ENCODE measurements at regions not wholly inside any gene's neighbourhood (a gene's known extent, or its start where the extent isn't known, plus 50 kb on each side); places are given as distances from the start of the nearest gene placed in this dataset.
"Not testable (repeated sequence)": the region's sequence is repeated elsewhere in the genome, so short reads cannot be mapped to it uniquely, and the experiment has no call there.

DNA sequence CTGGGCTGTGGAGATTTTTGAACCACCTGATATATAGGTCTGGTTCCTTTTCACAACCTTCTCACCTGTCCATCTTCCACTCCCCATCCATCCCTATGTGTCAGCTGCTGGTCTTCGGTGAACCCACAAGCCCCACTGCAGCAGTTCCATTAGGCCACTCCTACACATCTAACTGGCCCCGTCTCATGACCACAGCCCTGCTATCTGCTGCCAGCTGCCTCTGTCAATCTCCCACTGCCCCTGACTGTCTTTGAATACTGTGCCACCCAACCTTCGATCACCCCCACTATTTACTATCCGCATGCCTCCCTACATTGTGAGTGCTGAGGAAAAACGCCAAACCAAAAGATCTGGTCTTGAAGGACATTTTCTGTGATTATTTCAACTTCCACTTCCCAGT, 795.4 kb downstream of the IGSF11 start:
- Mint-ChIP-seq H3K27me3 (ENCODE audit: unreplicated experiment) (no peaks in the 10 kb centered on the region), H3K4me3 (ENCODE audit: low read depth, unreplicated experiment) (no peak overlapping the region), H3K36me3 (ENCODE audit: insufficient read depth, unreplicated experiment) (no peaks in the 10 kb centered on the region), H3K4me1 (ENCODE audit: low read depth, unreplicated experiment) (no peaks in the 10 kb centered on the region), H3K9me3 (ENCODE audit: low read depth, unreplicated experiment) (peaks cover 2% of the 10 kb centered on the region), H3K27ac (ENCODE audit: unreplicated experiment) (no peak overlapping the region)
- no TSS peak for BruUV-seq (replicated peaks)
- intact Hi-C loops (cut with micrococcal nuclease; ENCODE audit: unreplicated experiment), result no loop called here
- no peak for DNase-seq
- TF ChIP-seq, protein P1, sequence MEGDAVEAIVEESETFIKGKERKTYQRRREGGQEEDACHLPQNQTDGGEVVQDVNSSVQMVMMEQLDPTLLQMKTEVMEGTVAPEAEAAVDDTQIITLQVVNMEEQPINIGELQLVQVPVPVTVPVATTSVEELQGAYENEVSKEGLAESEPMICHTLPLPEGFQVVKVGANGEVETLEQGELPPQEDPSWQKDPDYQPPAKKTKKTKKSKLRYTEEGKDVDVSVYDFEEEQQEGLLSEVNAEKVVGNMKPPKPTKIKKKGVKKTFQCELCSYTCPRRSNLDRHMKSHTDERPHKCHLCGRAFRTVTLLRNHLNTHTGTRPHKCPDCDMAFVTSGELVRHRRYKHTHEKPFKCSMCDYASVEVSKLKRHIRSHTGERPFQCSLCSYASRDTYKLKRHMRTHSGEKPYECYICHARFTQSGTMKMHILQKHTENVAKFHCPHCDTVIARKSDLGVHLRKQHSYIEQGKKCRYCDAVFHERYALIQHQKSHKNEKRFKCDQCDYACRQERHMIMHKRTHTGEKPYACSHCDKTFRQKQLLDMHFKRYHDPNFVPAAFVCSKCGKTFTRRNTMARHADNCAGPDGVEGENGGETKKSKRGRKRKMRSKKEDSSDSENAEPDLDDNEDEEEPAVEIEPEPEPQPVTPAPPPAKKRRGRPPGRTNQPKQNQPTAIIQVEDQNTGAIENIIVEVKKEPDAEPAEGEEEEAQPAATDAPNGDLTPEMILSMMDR (IDR thresholded peaks at IDR 0.05; ENCODE audit: unreplicated experiment), result no peak
- CTCF ChIA-PET, result no interaction called here

DNA sequence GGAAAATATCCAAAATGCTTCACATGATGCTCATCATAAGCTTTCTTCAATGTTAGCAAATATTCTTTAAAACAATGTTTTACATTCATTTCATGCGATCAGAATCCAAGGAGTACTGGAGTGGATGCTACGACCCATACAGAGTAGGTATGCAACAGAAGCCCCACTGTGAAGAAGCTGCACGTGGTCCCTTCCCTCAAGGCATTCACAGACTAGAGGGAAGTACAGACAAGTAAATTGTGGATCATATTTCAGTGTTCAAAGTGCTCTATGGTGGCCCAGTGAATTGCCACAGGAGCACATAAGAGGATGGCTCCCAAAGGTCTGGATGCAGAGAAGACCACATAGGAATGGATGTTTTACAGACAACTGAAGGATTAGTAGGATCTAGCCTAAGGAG, 789.9 kb downstream of the IGSF11 start:
- no peaks in the 10 kb centered on the region for H3K4me1 Mint-ChIP-seq (ENCODE audit: low read depth, unreplicated experiment)
- TF ChIP-seq, protein P1 (IDR thresholded peaks at IDR 0.05; ENCODE audit: unreplicated experiment), result no peak
- CTCF ChIA-PET, result interaction anchor here (0.6 to 0.7 kb wide), 2 partner anchors 11 to 160 kb away, joined by 3 to 4 read pairs; no protein-coding TSS in a partner anchor
- BruUV-seq (replicated peaks), result no TSS peak
- no peak for DNase-seq
- peaks cover 5% of the 10 kb centered on the region for H3K9me3 Mint-ChIP-seq (ENCODE audit: low read depth, unreplicated experiment)
- no peak overlapping the region for H3K27ac Mint-ChIP-seq (ENCODE audit: unreplicated experiment)
- no peaks in the 10 kb centered on the region for H3K36me3 Mint-ChIP-seq (ENCODE audit: insufficient read depth, unreplicated experiment)
- H3K27me3 Mint-ChIP-seq (ENCODE audit: unreplicated experiment), result no peaks in the 10 kb centered on the region
- no peak overlapping the region for H3K4me3 Mint-ChIP-seq (ENCODE audit: low read depth, unreplicated experiment)
- intact Hi-C loops (cut with micrococcal nuclease; ENCODE audit: unreplicated experiment), result no loop called here

DNA sequence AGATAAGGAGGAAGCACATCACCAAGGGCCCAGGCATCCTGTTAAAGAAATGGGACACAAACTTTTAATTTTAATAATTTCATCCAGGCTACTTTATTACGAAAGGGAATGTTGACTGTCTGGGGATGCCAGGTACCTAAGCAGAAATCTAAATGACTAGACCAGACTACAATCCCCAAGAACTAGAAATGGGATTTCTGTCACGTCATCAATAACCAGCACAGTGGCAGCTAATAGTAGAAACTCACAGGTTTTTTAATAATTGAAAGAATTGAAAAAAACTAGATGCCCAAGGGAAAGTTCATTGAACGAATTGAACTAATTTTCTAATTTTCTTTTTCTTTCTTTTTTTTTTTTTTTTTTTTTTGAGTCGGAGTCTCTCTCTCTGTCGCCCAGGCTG, 789.3 kb downstream of the IGSF11 start:
- Mint-ChIP-seq H3K27me3 (ENCODE audit: unreplicated experiment) (no peaks in the 10 kb centered on the region), H3K36me3 (ENCODE audit: insufficient read depth, unreplicated experiment) (no peaks in the 10 kb centered on the region), H3K4me1 (ENCODE audit: low read depth, unreplicated experiment) (no peaks in the 10 kb centered on the region), H3K27ac (ENCODE audit: unreplicated experiment) (no peak overlapping the region), H3K4me3 (ENCODE audit: low read depth, unreplicated experiment) (no peak overlapping the region), H3K9me3 (ENCODE audit: low read depth, unreplicated experiment) (peaks cover 5% of the 10 kb centered on the region)
- CTCF ChIA-PET, result interaction anchor here (0.7 kb wide), 1 partner anchor 11 kb away, joined by 4 read pairs; no protein-coding TSS in a partner anchor
- TF ChIP-seq, protein P1 (IDR thresholded peaks at IDR 0.05; ENCODE audit: unreplicated experiment), result no peak
- BruUV-seq (replicated peaks), result no TSS peak
- intact Hi-C loops (cut with micrococcal nuclease; ENCODE audit: unreplicated experiment), result no loop called here
- DNase-seq, result no peak

DNA sequence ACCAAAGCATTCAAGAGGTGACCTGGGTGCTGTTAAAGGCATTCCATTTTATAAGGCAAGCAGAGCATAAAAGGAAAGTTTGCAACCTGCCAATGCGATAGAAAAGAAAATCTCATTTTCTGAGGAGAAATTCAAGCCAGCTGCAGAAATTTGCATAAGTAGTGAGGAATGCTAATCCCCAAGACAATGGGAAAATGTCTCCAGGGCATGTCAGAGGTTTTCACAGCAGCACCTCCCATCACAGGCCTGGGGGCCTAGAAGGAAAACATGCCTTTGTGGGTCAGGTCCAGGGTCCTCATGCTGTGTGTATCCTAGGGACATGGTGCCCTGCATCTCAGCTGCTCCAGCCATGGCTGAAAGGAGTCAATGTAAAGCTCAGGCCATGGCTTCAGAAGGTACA, 775.8 kb downstream of the IGSF11 start:
- intact Hi-C loops (cut with micrococcal nuclease; ENCODE audit: unreplicated experiment); H3K9me3 Mint-ChIP-seq (ENCODE audit: low read depth, unreplicated experiment); BruUV-seq (replicated peaks); DNase-seq; H3K27ac Mint-ChIP-seq (ENCODE audit: unreplicated experiment); CTCF ChIA-PET; H3K4me3 Mint-ChIP-seq (ENCODE audit: low read depth, unreplicated experiment); H3K36me3 Mint-ChIP-seq (ENCODE audit: insufficient read depth, unreplicated experiment); H3K27me3 Mint-ChIP-seq (ENCODE audit: unreplicated experiment); H3K4me1 Mint-ChIP-seq (ENCODE audit: low read depth, unreplicated experiment): not testable (repeated sequence)

DNA sequence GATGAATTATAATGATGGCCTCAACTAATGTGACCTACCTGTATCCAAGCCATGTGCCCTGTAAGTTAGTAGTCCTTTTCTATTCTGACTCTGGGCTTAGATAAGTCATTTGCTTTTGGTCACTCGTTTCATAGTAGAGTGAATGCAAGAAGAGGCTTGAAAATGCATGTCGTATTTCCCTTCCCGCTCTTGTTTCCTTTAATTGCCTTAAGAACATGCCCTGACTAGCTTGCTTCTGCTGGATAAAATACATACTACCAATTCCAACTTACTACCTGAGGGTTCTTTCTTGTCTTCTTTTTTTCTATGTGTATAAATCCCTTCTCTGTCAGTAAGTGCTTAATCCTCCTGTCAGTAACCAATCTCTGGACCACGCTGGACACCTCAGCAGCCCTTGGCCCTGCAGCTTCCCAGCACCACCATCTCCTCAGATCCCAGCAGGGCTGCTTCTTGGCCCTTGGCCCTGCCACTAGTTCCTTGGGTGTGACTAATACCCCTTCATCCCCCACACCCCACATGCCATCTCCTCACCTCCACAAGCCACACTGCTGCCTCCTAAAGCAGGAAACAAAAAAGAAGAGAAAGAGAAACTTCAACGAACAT, 771.7 kb downstream of the IGSF11 start:
- CTCF ChIA-PET, result no interaction called here
- peaks cover 4% of the 10 kb centered on the region for H3K9me3 Mint-ChIP-seq (ENCODE audit: low read depth, unreplicated experiment)

More for the DNA sequence above, 771.7 kb downstream of the IGSF11 start:
- no peaks in the 10 kb centered on the region for H3K27me3 Mint-ChIP-seq (ENCODE audit: unreplicated experiment)
- BruUV-seq (replicated peaks), result no TSS peak
- H3K36me3 Mint-ChIP-seq (ENCODE audit: insufficient read depth, unreplicated experiment), result no peaks in the 10 kb centered on the region
- TF ChIP-seq, protein P1 (IDR thresholded peaks at IDR 0.05; ENCODE audit: unreplicated experiment), result no peak
- intact Hi-C loops (cut with micrococcal nuclease; ENCODE audit: unreplicated experiment), result no loop called here
- no peak overlapping the region for H3K4me3 Mint-ChIP-seq (ENCODE audit: low read depth, unreplicated experiment)
- H3K27ac Mint-ChIP-seq (ENCODE audit: unreplicated experiment), result no peak overlapping the region
- peaks cover 8% of the 10 kb centered on the region for H3K4me1 Mint-ChIP-seq (ENCODE audit: low read depth, unreplicated experiment)
- peak; percentile 11 for DNase-seq
